ENCODE measurements at regions not wholly inside any gene's neighbourhood (a gene's known extent, or its start where the extent isn't known, plus 50 kb on each side); places are given as distances from the start of the nearest gene placed in this dataset.

- WGBS = 100% methylated on average over 2 of the region's 3 CpGs
- H3K27me3 ChIP-seq (ENCODE audit: control insufficient read depth in 1 of 2, insufficient read depth in 1 of 2, low read length in 2 of 2) = no peaks in the 10 kb centered on the region
Measured at GRCh38 chr11:24070435-24070834, 426.4 kb upstream of the LUZP2 start.

DNA sequence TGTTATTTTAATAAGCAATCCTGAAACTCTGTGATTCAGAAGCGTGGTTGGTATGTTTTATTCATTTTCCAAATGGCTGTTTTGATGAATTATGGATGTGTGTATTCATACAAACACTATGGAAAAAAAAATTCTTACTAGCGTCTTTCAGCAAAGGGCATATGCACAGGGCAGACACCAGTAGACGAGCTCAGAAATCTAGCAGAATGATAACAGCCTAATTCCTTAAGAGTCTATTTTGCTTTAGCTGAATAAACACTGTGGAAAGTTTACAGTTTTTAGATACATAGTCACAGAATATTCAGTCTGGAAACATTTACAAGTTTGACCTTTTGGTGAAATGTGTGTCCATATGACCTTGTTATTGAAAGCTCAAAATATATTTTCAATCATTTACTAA is 418.8 kb upstream of the LUZP2 start:
- Histone ChIP-seq H2BK5ac (ENCODE audit: low read depth, low read length, poor library complexity, severe bottlenecking) (no peak overlapping the region), H3K9ac (ENCODE audit: low read length) (no peak overlapping the region), H3K9me3 (ENCODE audit: control insufficient read depth, low read length) (no peaks in the 10 kb centered on the region), H2AFZ (ENCODE audit: low read depth, low read length) (no peak overlapping the region), H3K36me3 (ENCODE audit: control insufficient read depth in 1 of 2, insufficient read depth in 2 of 2, low read depth in 1 of 2, low read length in 2 of 2) (no peaks in the 10 kb centered on the region), H4K8ac (ENCODE audit: low read length) (no peak overlapping the region), H2AK5ac (ENCODE audit: low read length, severe bottlenecking) (no peak overlapping the region), H2BK15ac (ENCODE audit: low read depth, poor library complexity, severe bottlenecking) (no peak overlapping the region), H4K91ac (ENCODE audit: low read length) (no peak overlapping the region), H3K4me1 (ENCODE audit: control insufficient read depth, insufficient read depth, low read depth, low read length) (no peaks in the 10 kb centered on the region), H3K4me3 (ENCODE audit: insufficient read depth in 1 of 2, low read depth in 1 of 2, low read length in 2 of 2) (no peak overlapping the region), H3K18ac (ENCODE audit: low read depth in 1 of 2, low read length in 2 of 2) (no peak overlapping the region), H2BK120ac (ENCODE audit: low read depth, low read length) (no peak overlapping the region), H3K27ac (ENCODE audit: low read length, poor library complexity, severe bottlenecking) (no peak overlapping the region), H3K4ac (ENCODE audit: low read depth in 1 of 2, low read length in 2 of 2) (no peak overlapping the region), H3K79me1 (replicated peaks; ENCODE audit: low read length, poor library complexity, severe bottlenecking) (no peaks in the 10 kb centered on the region), H3K14ac (ENCODE audit: low read length in 2 of 2) (no peak overlapping the region), H3K23ac (ENCODE audit: low read length in 2 of 2) (no peak overlapping the region), H3K4me2 (ENCODE audit: low read length, poor library complexity, severe bottlenecking) (no peak overlapping the region), H2BK12ac (ENCODE audit: low read length in 2 of 2) (no peak overlapping the region), H3K27me3 (ENCODE audit: control insufficient read depth in 1 of 2, insufficient read depth in 1 of 2, low read length in 2 of 2) (no peaks in the 10 kb centered on the region)
- peak; percentile 62 for DNase-seq
- no CpG with 5 or more reads among the region's 3 CpGs for WGBS

More at GRCh38 chr11:24070435-24070834, 426.4 kb upstream of the LUZP2 start:
- Histone ChIP-seq H3K18ac (ENCODE audit: low read depth in 1 of 2, low read length in 2 of 2) (no peak overlapping the region), H3K4me2 (ENCODE audit: low read length, poor library complexity, severe bottlenecking) (no peak overlapping the region), H3K79me1 (replicated peaks; ENCODE audit: low read length, poor library complexity, severe bottlenecking) (no peaks in the 10 kb centered on the region), H4K8ac (ENCODE audit: low read length) (no peak overlapping the region), H3K36me3 (ENCODE audit: control insufficient read depth in 1 of 2, insufficient read depth in 2 of 2, low read depth in 1 of 2, low read length in 2 of 2) (no peaks in the 10 kb centered on the region), H3K27ac (ENCODE audit: low read length, poor library complexity, severe bottlenecking) (no peak overlapping the region), H3K23ac (ENCODE audit: low read length in 2 of 2) (no peak overlapping the region), H3K4me3 (ENCODE audit: insufficient read depth in 1 of 2, low read depth in 1 of 2, low read length in 2 of 2) (no peak overlapping the region), H3K9ac (ENCODE audit: low read length) (no peak overlapping the region), H4K91ac (ENCODE audit: low read length) (no peak overlapping the region), H2BK120ac (ENCODE audit: low read depth, low read length) (no peak overlapping the region), H3K4ac (ENCODE audit: low read depth in 1 of 2, low read length in 2 of 2) (no peak overlapping the region), H2BK12ac (ENCODE audit: low read length in 2 of 2) (no peak overlapping the region), H3K14ac (ENCODE audit: low read length in 2 of 2) (no peak overlapping the region), H2AFZ (ENCODE audit: low read depth, low read length) (no peak overlapping the region), H3K9me3 (ENCODE audit: control insufficient read depth, low read length) (no peaks in the 10 kb centered on the region), H2BK5ac (ENCODE audit: low read depth, low read length, poor library complexity, severe bottlenecking) (no peak overlapping the region), H2BK15ac (ENCODE audit: low read depth, poor library complexity, severe bottlenecking) (no peak overlapping the region), H2AK5ac (ENCODE audit: low read length, severe bottlenecking) (no peak overlapping the region), H3K4me1 (ENCODE audit: control insufficient read depth, insufficient read depth, low read depth, low read length) (no peaks in the 10 kb centered on the region)
- DNase-seq = no peak

GRCh38 chr11:24082241-24082640 is 414.6 kb upstream of the LUZP2 start:
- H3K27me3 ChIP-seq (ENCODE audit: control insufficient read depth in 1 of 2, insufficient read depth in 1 of 2, low read length in 2 of 2) = no peaks in the 10 kb centered on the region
- no peak overlapping the region for H4K91ac ChIP-seq (ENCODE audit: low read length)
- H3K4me1 ChIP-seq (ENCODE audit: control insufficient read depth, insufficient read depth, low read depth, low read length) = no peaks in the 10 kb centered on the region
- H2BK12ac ChIP-seq (ENCODE audit: low read length in 2 of 2) = no peak overlapping the region
- no peak overlapping the region for H2BK120ac ChIP-seq (ENCODE audit: low read depth, low read length)
- no peak overlapping the region for H3K9ac ChIP-seq (ENCODE audit: low read length)
- H3K4ac ChIP-seq (ENCODE audit: low read depth in 1 of 2, low read length in 2 of 2) = no peak overlapping the region
- DNase-seq = no peak
- no peaks in the 10 kb centered on the region for H3K79me1 ChIP-seq (replicated peaks; ENCODE audit: low read length, poor library complexity, severe bottlenecking)
- H3K14ac ChIP-seq (ENCODE audit: low read length in 2 of 2) = no peak overlapping the region
- H3K18ac ChIP-seq (ENCODE audit: low read depth in 1 of 2, low read length in 2 of 2) = no peak overlapping the region
- no peak overlapping the region for H2AK5ac ChIP-seq (ENCODE audit: low read length, severe bottlenecking)
- no peak overlapping the region for H2AFZ ChIP-seq (ENCODE audit: low read depth, low read length)
- no peak overlapping the region for H3K23ac ChIP-seq (ENCODE audit: low read length in 2 of 2)
- 80% methylated on average over 1 of the region's 1 CpG for WGBS
- no peak overlapping the region for H2BK15ac ChIP-seq (ENCODE audit: low read depth, poor library complexity, severe bottlenecking)
- H3K4me3 ChIP-seq (ENCODE audit: insufficient read depth in 1 of 2, low read depth in 1 of 2, low read length in 2 of 2) = no peak overlapping the region
- no peak overlapping the region for H4K8ac ChIP-seq (ENCODE audit: low read length)
- no peak overlapping the region for H3K4me2 ChIP-seq (ENCODE audit: low read length, poor library complexity, severe bottlenecking)
- no peak overlapping the region for H2BK5ac ChIP-seq (ENCODE audit: low read depth, low read length, poor library complexity, severe bottlenecking)
- H3K36me3 ChIP-seq (ENCODE audit: control insufficient read depth in 1 of 2, insufficient read depth in 2 of 2, low read depth in 1 of 2, low read length in 2 of 2) = no peaks in the 10 kb centered on the region
- H3K27ac ChIP-seq (ENCODE audit: low read length, poor library complexity, severe bottlenecking) = no peak overlapping the region
- H3K9me3 ChIP-seq (ENCODE audit: control insufficient read depth, low read length) = no peaks in the 10 kb centered on the region

- Histone ChIP-seq H4K8ac (ENCODE audit: low read length) (no peak overlapping the region), H2BK5ac (ENCODE audit: low read depth, low read length, poor library complexity, severe bottlenecking) (no peak overlapping the region), H3K18ac (ENCODE audit: low read depth in 1 of 2, low read length in 2 of 2) (no peak overlapping the region), H2AK5ac (ENCODE audit: low read length, severe bottlenecking) (no peak overlapping the region), H3K4me2 (ENCODE audit: low read length, poor library complexity, severe bottlenecking) (no peak overlapping the region), H2AFZ (ENCODE audit: low read depth, low read length) (no peak overlapping the region), H3K23ac (ENCODE audit: low read length in 2 of 2) (no peak overlapping the region), H3K9me3 (ENCODE audit: control insufficient read depth, low read length) (no peaks in the 10 kb centered on the region), H3K79me1 (replicated peaks; ENCODE audit: low read length, poor library complexity, severe bottlenecking) (no peaks in the 10 kb centered on the region), H4K91ac (ENCODE audit: low read length) (peak overlapping the region; percentile 53), H3K4ac (ENCODE audit: low read depth in 1 of 2, low read length in 2 of 2) (no peak overlapping the region), H2BK15ac (ENCODE audit: low read depth, poor library complexity, severe bottlenecking) (no peak overlapping the region), H2BK12ac (ENCODE audit: low read length in 2 of 2) (no peak overlapping the region), H3K36me3 (ENCODE audit: control insufficient read depth in 1 of 2, insufficient read depth in 2 of 2, low read depth in 1 of 2, low read length in 2 of 2) (no peaks in the 10 kb centered on the region), H3K9ac (ENCODE audit: low read length) (no peak overlapping the region), H3K27me3 (ENCODE audit: control insufficient read depth in 1 of 2, insufficient read depth in 1 of 2, low read length in 2 of 2) (no peaks in the 10 kb centered on the region), H2BK120ac (ENCODE audit: low read depth, low read length) (no peak overlapping the region), H3K27ac (ENCODE audit: low read length, poor library complexity, severe bottlenecking) (no peak overlapping the region), H3K4me3 (ENCODE audit: insufficient read depth in 1 of 2, low read depth in 1 of 2, low read length in 2 of 2) (no peak overlapping the region), H3K14ac (ENCODE audit: low read length in 2 of 2) (no peak overlapping the region), H3K4me1 (ENCODE audit: control insufficient read depth, insufficient read depth, low read depth, low read length) (no peaks in the 10 kb centered on the region)
- 92% methylated on average over 1 of the region's 1 CpG for WGBS
- no peak for DNase-seq
Measured at GRCh38 chr11:24082860-24083259, 414.0 kb upstream of the LUZP2 start.
